HepG2 (cell line): ENCODE measurements at regions not wholly inside any gene's neighbourhood (a gene's known extent, or its start where the extent isn't known, plus 50 kb on each side); places are given as distances from the start of the nearest gene placed in this dataset.

Experiments
- ATAC-seq: fragments of 200-7000 bp; cut with Tn5 transposase; 3 replicates; pipeline ENCODE4 v1.9.1; 2020; ENCODE audit warnings: mild to moderate bottlenecking, moderate library complexity
- BruUV-seq: library from RNA; stranded (reverse); fragments of 400-500 nt; replicated peaks from 2 replicates; lab custom pipeline; 2021; lab: Mats Ljungman, UMichigan
- CTCF ChIA-PET: fragments of 300-600 bp; formaldehyde crosslinking; extraction: SDS; loops from one replicate; lab custom pipeline; 2021; ENCODE audit warnings: low total read pairs, inconsistent platforms, low intra/inter-chr PET ratio; lab: Yijun Ruan, JAX
- POLR2A ChIA-PET: fragments of 350-600 bp; sonication (Branson Sonifier 250); formaldehyde crosslinking; loops from one replicate; lab custom pipeline; 2020; ENCODE audit warnings: antibody characterized with exemption, inconsistent platforms; lab: Yijun Ruan, JAX
- DNase-seq: peaks from one replicate; pipeline ENCODE4 v3.0.0-alpha.2; 2015; ENCODE audit warnings: low spot score
- FAIRE-seq: peaks from 3 replicates; lab custom pipeline; 2011; peaks lifted over from hg19 to GRCh38; lab: Jason Lieb, UNC
- H2AFZ ChIP-seq: one replicate; pipeline ENCODE4 v1.6.1; 2011; ENCODE audit warnings: low read length, inconsistent platforms
- H3K27ac ChIP-seq: fragments of 300-600 bp; 3 replicates; pipeline ENCODE4 v1.8.0; 2011; ENCODE audit warnings: mixed run types, mild to moderate bottlenecking, mixed read lengths, low read length, inconsistent platforms; ENCODE audit not compliant: insufficient read depth; ENCODE audit errors: extremely low read length
- H3K27me3 ChIP-seq, 2 experiments: fragments of 200-600 bp in 1 of 2; 2 replicates in 1 of 2; 3 replicates in 1 of 2; pipeline versions ENCODE4 v1.6.0 to v1.8.0; 2011; ENCODE audit warnings: low read length in 2 of 2, mild to moderate bottlenecking in 2 of 2, moderate library complexity in 2 of 2, inconsistent platforms in 1 of 2; ENCODE audit not compliant: insufficient read depth in 2 of 2, control insufficient read depth in 1 of 2
- H3K36me3 ChIP-seq, 2 experiments: fragments of 200-600 bp in 1 of 2; replicated peaks in 1 of 2; 2 replicates in 1 of 2; 3 replicates in 1 of 2; pipeline versions ENCODE4 v1.5.1 to v1.8.0; 2011; ENCODE audit warnings: low read length in 2 of 2, inconsistent platforms in 1 of 2; ENCODE audit not compliant: insufficient read depth in 2 of 2, control insufficient read depth in 1 of 2
- H3K4me1 ChIP-seq: 2 replicates; pipeline ENCODE4 v1.5.1; 2012; ENCODE audit warnings: low read length, inconsistent platforms; ENCODE audit not compliant: insufficient read depth
- H3K4me2 ChIP-seq: 2 replicates; pipeline ENCODE4 v1.6.0; 2011; ENCODE audit warnings: low read depth, low read length, inconsistent platforms
- H3K4me3 ChIP-seq, 3 experiments: fragments of 200-600 bp in 1 of 3; sonication (generic), shearing (Covaris generic) in 1 of 3; replicated peaks in 1 of 3; 2 replicates each; pipeline ENCODE4 v1.5.1; 2011 to 2016; ENCODE audit warnings: low read length in 3 of 3, inconsistent platforms in 2 of 3, low read depth in 2 of 3, mild to moderate bottlenecking in 2 of 3, control low read depth in 1 of 3, mixed read lengths in 1 of 3; ENCODE audit not compliant: insufficient read depth in 1 of 3
- H3K79me2 ChIP-seq: one replicate; pipeline ENCODE4 v1.6.1; 2011; ENCODE audit warnings: low read length, inconsistent platforms; ENCODE audit not compliant: insufficient read depth
- H3K9ac ChIP-seq: 2 replicates; pipeline ENCODE4 v1.6.0; 2011; ENCODE audit warnings: mild to moderate bottlenecking, low read depth, low read length, inconsistent platforms; ENCODE audit not compliant: insufficient read depth
- H3K9me3 ChIP-seq: 2 replicates; pipeline ENCODE4 v1.5.1; 2012; ENCODE audit warnings: mild to moderate bottlenecking, low read length
- H4K20me1 ChIP-seq: 2 replicates; pipeline ENCODE4 v1.6.0; 2011; ENCODE audit warnings: inconsistent platforms, mild to moderate bottlenecking, low read length, moderate library complexity; ENCODE audit not compliant: insufficient read depth
- ELF4 ChIP-seq: sonication (generic); formaldehyde crosslinking; IDR thresholded peaks from 2 replicates; pipeline ENCODE4 v1.5.0; 2020; ENCODE audit warnings: missing genetic modification reagents, mild to moderate bottlenecking, moderate library complexity, borderline replicate concordance
- HOXA9 ChIP-seq: sonication (generic); formaldehyde crosslinking; IDR thresholded peaks from 2 replicates; pipeline ENCODE4 v1.8.1; 2022; ENCODE audit warnings: missing genetic modification reagents, mild to moderate bottlenecking, moderate library complexity, borderline replicate concordance
- KLF9 ChIP-seq: IDR thresholded peaks from 2 replicates; pipeline ENCODE4 v1.6.1; 2016; ENCODE audit warnings: low read depth
- NCOA2 ChIP-seq: sonication (generic); formaldehyde crosslinking; IDR thresholded peaks from 2 replicates; pipeline ENCODE4 v1.8.0; 2022; ENCODE audit warnings: inconsistent platforms
- NPAS2 ChIP-seq: sonication (generic); formaldehyde crosslinking; IDR thresholded peaks from 2 replicates; pipeline ENCODE4 v1.8.0; 2022; ENCODE audit warnings: mild to moderate bottlenecking, missing genetic modification reagents, borderline replicate concordance
- RBFOX2 ChIP-seq: fragments of 200-400 bp; formaldehyde crosslinking; IDR thresholded peaks from 2 replicates; pipeline ENCODE4 v1.6.1; 2017; ENCODE audit warnings: low read depth, mild to moderate bottlenecking, low read length
- SP2 ChIP-seq: sonication (generic); formaldehyde crosslinking; IDR thresholded peaks from 2 replicates; pipeline ENCODE4 v1.5.1; 2020; ENCODE audit warnings: mild to moderate bottlenecking, missing genetic modification reagents
- TCF12 ChIP-seq, 2 experiments: fragments of 450-650 bp in 1 of 2; sonication (generic) in 1 of 2; formaldehyde crosslinking in 1 of 2; IDR thresholded peaks; 2 replicates each; pipeline versions ENCODE4 v1.6.1 to v1.8.0; 2017 to 2022; ENCODE audit warnings: antibody characterized with exemption in 1 of 2, mild to moderate bottlenecking in 1 of 2, missing genetic modification reagents in 1 of 2, moderate library complexity in 1 of 2
- ZFP82 ChIP-seq: sonication (generic); formaldehyde crosslinking; IDR thresholded peaks from 2 replicates; pipeline ENCODE4 v1.5.1; 2020; ENCODE audit warnings: mild to moderate bottlenecking, missing genetic modification reagents, borderline replicate concordance
- ZMYM3 ChIP-seq: sonication (generic); formaldehyde crosslinking; IDR thresholded peaks from 2 replicates; pipeline ENCODE4 v1.5.1; 2020; ENCODE audit warnings: mild to moderate bottlenecking, missing genetic modification reagents
- ZNF138 ChIP-seq: sonication (generic); formaldehyde crosslinking; IDR thresholded peaks from 2 replicates; pipeline ENCODE4 v1.5.0; 2020; ENCODE audit warnings: mild to moderate bottlenecking, low read depth, missing genetic modification reagents
- ZNF607 ChIP-seq: sonication (generic); formaldehyde crosslinking; IDR thresholded peaks from 2 replicates; pipeline ENCODE4 v1.5.1; 2020; ENCODE audit warnings: missing genetic modification reagents, mild to moderate bottlenecking, borderline replicate concordance
- ZNF839 ChIP-seq: sonication (generic); formaldehyde crosslinking; IDR thresholded peaks from 2 replicates; pipeline ENCODE4 v1.4.0; 2020; ENCODE audit warnings: missing genetic modification reagents, mild to moderate bottlenecking, borderline replicate concordance
- WGBS: methylation state at CpG from one replicate; pipeline ENCODE4 v1.1.6; 2017; ENCODE audit warnings: low lambda C conversion rate; 5-methylcytosine and 5-hydroxymethylcytosine counted together
- in situ Hi-C: cut with HindIII; loops from 2 replicates; pipeline ENCODE4 v1.10.0; 2017; ENCODE audit warnings: low pct_unique_long_range_greater_than_20kb; ENCODE audit not compliant: extremely low pct_ligation_motif_present
- intact Hi-C: fragments of 100-400 bp; cut with micrococcal nuclease; formaldehyde crosslinking; loops from one replicate; pipeline ENCODE4 v1.10.0; 2022; ENCODE audit not compliant: unreplicated experiment
- TF ChIP-seq, protein P1 (sequence below): sonication (generic); formaldehyde crosslinking; IDR thresholded peaks from 2 replicates; pipeline ENCODE4 v1.4.0; 2020; ENCODE audit warnings: missing genetic modification reagents
- TF ChIP-seq, protein P2 (sequence below): sonication (generic); formaldehyde crosslinking; IDR thresholded peaks from 2 replicates; pipeline ENCODE4 v1.4.0; 2020; ENCODE audit warnings: missing genetic modification reagents
- TF ChIP-seq, protein P3 (sequence below): IDR thresholded peaks from 2 replicates; pipeline ENCODE4 v1.6.1; 2016

DNA sequence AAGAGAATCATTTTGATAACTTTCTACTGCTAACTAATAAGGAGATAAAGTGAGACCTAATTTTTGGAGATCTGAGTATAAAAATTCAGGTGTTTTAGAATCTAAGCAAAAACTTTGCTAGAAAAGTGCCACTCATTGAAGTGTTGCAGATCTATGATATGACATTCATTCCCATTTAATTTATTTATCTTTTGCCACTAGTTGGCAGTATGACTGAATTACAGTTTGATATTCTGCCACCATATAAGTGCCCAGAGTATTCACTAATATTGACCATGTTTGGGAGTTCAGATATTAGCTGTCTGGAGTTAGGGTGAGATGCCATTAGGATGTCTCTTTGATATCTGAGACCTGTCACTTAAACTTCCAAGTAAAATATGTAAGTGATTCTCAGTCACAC lies 251.3 kb upstream of the GBE1 start (continued):
- no peak for TF ChIP-seq ZNF138 (CRISPR knock-in tag)
- TF ChIP-seq SP2 (CRISPR knock-in tag) = no peak
- TF ChIP-seq, protein P1, sequence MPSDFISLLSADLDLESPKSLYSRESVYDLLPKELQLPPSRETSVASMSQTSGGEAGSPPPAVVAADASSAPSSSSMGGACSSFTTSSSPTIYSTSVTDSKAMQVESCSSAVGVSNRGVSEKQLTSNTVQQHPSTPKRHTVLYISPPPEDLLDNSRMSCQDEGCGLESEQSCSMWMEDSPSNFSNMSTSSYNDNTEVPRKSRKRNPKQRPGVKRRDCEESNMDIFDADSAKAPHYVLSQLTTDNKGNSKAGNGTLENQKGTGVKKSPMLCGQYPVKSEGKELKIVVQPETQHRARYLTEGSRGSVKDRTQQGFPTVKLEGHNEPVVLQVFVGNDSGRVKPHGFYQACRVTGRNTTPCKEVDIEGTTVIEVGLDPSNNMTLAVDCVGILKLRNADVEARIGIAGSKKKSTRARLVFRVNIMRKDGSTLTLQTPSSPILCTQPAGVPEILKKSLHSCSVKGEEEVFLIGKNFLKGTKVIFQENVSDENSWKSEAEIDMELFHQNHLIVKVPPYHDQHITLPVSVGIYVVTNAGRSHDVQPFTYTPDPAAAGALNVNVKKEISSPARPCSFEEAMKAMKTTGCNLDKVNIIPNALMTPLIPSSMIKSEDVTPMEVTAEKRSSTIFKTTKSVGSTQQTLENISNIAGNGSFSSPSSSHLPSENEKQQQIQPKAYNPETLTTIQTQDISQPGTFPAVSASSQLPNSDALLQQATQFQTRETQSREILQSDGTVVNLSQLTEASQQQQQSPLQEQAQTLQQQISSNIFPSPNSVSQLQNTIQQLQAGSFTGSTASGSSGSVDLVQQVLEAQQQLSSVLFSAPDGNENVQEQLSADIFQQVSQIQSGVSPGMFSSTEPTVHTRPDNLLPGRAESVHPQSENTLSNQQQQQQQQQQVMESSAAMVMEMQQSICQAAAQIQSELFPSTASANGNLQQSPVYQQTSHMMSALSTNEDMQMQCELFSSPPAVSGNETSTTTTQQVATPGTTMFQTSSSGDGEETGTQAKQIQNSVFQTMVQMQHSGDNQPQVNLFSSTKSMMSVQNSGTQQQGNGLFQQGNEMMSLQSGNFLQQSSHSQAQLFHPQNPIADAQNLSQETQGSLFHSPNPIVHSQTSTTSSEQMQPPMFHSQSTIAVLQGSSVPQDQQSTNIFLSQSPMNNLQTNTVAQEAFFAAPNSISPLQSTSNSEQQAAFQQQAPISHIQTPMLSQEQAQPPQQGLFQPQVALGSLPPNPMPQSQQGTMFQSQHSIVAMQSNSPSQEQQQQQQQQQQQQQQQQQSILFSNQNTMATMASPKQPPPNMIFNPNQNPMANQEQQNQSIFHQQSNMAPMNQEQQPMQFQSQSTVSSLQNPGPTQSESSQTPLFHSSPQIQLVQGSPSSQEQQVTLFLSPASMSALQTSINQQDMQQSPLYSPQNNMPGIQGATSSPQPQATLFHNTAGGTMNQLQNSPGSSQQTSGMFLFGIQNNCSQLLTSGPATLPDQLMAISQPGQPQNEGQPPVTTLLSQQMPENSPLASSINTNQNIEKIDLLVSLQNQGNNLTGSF (CRISPR knock-in tag) = no peak

DNA sequence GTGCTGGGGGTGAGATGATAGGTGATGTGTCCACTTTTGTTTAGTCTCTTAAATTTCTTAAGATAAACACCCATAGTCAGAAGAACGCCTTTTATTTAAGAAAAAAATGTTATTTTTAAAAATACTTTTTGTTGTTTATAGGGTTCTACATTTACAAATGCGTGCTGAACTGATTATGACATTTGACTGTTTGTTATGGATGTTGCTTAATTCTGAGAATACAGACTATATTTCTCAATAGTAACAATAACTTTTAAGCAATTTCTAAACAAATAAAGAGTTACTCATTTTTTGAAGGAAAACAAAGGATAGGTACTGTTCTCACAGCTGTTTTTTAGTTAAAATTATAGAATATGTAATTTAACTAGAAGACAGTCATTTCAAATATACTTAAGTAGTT lies 249.9 kb upstream of the GBE1 start:
- WGBS = 59% methylated on average over 2 of the region's 2 CpGs
- H3K4me3 ChIP-seq = no peak overlapping the region
- no peak overlapping the region for H3K4me2 ChIP-seq
- DNase-seq (no peak), FAIRE-seq (no peak), ATAC-seq (no peak)
- H3K36me3 ChIP-seq = no peaks in the 10 kb centered on the region; a peak in 1 of 5 replicates
- no peaks in the 10 kb centered on the region; a peak in 1 of 5 replicates for H3K27me3 ChIP-seq
- intact Hi-C loops (no loop called here), in situ Hi-C loops (no loop called here)
- no peak overlapping the region for H3K9ac ChIP-seq
- H4K20me1 ChIP-seq = no peaks in the 10 kb centered on the region
- H3K9me3 ChIP-seq = peaks cover 9% of the 10 kb centered on the region
- H2AFZ ChIP-seq = no peak overlapping the region
- no peaks in the 10 kb centered on the region for H3K79me2 ChIP-seq
- H3K27ac ChIP-seq = no peak overlapping the region
- POLR2A ChIA-PET = no interaction called here
- BruUV-seq = no TSS peak
- no peak for TF ChIP-seq ZNF607 (CRISPR knock-in tag)
- TF ChIP-seq HOXA9 (CRISPR knock-in tag) = no peak
- TF ChIP-seq ZFP82 (CRISPR knock-in tag) = no peak
- TF ChIP-seq TCF12 (IDR thresholded peaks at IDR 0.05) = no peak
- no peak for TF ChIP-seq TCF12 (CRISPR knock-in tag; IDR thresholded peaks at IDR 0.05)
- TF ChIP-seq, protein P2, sequence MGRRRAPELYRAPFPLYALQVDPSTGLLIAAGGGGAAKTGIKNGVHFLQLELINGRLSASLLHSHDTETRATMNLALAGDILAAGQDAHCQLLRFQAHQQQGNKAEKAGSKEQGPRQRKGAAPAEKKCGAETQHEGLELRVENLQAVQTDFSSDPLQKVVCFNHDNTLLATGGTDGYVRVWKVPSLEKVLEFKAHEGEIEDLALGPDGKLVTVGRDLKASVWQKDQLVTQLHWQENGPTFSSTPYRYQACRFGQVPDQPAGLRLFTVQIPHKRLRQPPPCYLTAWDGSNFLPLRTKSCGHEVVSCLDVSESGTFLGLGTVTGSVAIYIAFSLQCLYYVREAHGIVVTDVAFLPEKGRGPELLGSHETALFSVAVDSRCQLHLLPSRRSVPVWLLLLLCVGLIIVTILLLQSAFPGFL (CRISPR knock-in tag) = no peak
- no peak for TF ChIP-seq ZNF839 (CRISPR knock-in tag)
- TF ChIP-seq ELF4 = no peak
- no peak for TF ChIP-seq NCOA2 (CRISPR knock-in tag)
- TF ChIP-seq RBFOX2 = no peak
- TF ChIP-seq ZMYM3 = no peak
- no peak for TF ChIP-seq KLF9 (CRISPR knock-in tag)
- TF ChIP-seq, protein P3, sequence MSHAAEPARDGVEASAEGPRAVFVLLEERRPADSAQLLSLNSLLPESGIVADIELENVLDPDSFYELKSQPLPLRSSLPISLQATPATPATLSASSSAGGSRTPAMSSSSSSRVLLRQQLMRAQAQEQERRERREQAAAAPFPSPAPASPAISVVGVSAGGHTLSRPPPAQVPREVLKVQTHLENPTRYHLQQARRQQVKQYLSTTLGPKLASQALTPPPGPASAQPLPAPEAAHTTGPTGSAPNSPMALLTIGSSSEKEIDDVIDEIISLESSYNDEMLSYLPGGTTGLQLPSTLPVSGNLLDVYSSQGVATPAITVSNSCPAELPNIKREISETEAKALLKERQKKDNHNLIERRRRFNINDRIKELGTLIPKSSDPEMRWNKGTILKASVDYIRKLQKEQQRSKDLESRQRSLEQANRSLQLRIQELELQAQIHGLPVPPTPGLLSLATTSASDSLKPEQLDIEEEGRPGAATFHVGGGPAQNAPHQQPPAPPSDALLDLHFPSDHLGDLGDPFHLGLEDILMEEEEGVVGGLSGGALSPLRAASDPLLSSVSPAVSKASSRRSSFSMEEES = no peak
- TF ChIP-seq NPAS2 (CRISPR knock-in tag) = no peak
- H3K4me1 ChIP-seq = no peaks in the 10 kb centered on the region
- CTCF ChIA-PET = no interaction called here
